NB4 (cell line): ENCODE measurements at regions not wholly inside any gene's neighbourhood (a gene's known extent, or its start where the extent isn't known, plus 50 kb on each side); places are given as distances from the start of the nearest gene placed in this dataset.

Experiments used
- DNase-seq: peaks from one replicate; pipeline ENCODE4 v3.0.0; 2010; ENCODE audit warnings: low read depth
- H3K4me3 ChIP-seq: one replicate; pipeline ENCODE4 v1.5.1; 2011; ENCODE audit warnings: mild to moderate bottlenecking, low read depth, low read length, moderate library complexity
- CTCF ChIP-seq: IDR thresholded peaks from one replicate; pipeline ENCODE4 v1.5.1; 2012; ENCODE audit warnings: low read depth, low read length
- MYC ChIP-seq: IDR thresholded peaks from 2 replicates; pipeline ENCODE4 v1.6.1; 2011; ENCODE audit warnings: low read depth, low read length
- POLR2A ChIP-seq: IDR thresholded peaks from 2 replicates; pipeline ENCODE4 v1.6.1; 2011; ENCODE audit warnings: mild to moderate bottlenecking; ENCODE audit not compliant: insufficient read length; ENCODE audit errors: extremely low read depth
- TF ChIP-seq, protein P1 (sequence below): IDR thresholded peaks from 2 replicates; pipeline ENCODE4 v1.6.1; 2011; ENCODE audit warnings: low read depth, low read length

DNA sequence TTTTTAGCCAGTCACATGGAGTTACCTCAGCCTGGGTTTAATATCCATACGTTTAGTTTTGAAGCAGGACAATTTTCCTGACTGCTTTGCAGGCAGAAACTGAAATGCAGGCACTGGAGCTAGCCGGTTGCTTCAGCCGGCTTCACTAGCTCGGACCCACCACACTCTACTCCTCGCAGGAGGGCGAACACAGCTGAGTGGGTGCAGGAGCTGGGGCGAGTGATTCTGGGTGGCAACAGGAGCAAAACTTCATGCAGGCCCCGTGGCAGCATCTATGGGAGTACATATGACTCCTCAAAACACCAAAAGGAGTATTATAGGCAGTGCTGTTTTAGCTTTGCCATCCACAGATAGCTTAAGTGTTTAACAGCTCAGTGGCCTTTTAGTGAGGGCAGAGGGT, 1211.8 kb upstream of the NUDT12 start:
- DNase-seq = no peak
- no peak overlapping the region for H3K4me3 ChIP-seq
- TF ChIP-seq CTCF = no peak
- no peak for TF ChIP-seq POLR2A
- TF ChIP-seq, protein P1, sequence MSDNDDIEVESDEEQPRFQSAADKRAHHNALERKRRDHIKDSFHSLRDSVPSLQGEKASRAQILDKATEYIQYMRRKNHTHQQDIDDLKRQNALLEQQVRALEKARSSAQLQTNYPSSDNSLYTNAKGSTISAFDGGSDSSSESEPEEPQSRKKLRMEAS = no peak
- no peak for TF ChIP-seq MYC

DNA sequence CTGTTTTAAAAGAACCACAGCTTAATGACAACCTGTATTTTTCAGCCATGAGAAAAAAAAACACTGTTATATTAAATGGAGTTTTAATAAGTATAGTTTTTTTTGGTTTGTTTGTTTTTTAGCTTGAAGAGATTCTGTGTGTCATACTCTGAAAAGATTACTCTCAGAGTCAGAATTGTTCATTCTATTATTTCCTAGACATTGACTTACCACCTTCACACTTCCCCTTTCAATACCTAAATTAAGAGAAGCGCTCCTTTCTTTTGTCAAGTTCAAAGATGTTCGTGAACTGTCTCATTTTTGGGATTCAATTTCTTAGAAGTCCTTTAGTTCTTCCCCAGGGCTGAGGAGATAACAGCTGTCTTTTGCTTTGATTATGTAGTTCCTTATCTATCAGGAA, 1201.6 kb upstream of the NUDT12 start:
- no peak overlapping the region for H3K4me3 ChIP-seq
- TF ChIP-seq, protein P1 = no peak
- TF ChIP-seq POLR2A (no peak), MYC (no peak), CTCF (no peak)
- no peak for DNase-seq

- DNase-seq = no peak
- no peak overlapping the region for H3K4me3 ChIP-seq
- no peak for TF ChIP-seq POLR2A
- TF ChIP-seq CTCF = no peak
- TF ChIP-seq, protein P1 = no peak
Observed at GRCh38 chr5:104763216-104763615, 1200.6 kb upstream of the NUDT12 start.

GRCh38 chr5:104757915-104758314, 1195.3 kb upstream of the NUDT12 start:
- no peak for DNase-seq
- H3K4me3 ChIP-seq = no peak overlapping the region
- TF ChIP-seq MYC (no peak), CTCF (no peak)

DNA sequence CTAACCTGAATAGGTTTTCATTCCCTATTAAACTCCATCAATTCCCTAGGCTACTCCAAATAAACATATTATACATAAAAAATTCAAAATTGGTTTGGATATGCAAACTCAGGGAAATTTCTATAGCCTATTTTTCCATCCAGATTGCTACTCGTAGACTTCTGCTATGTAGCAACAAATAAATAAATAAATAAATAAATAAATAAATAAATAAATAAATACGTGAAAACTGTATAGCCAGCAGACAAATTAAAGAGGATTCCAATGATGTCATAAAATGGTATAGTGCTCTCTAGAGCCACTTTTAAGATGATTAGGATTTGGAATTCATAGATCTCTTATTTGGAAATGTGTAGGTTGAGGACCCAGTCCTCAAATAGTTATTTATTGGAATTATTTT, 1193.2 kb upstream of the NUDT12 start:
- no peak for DNase-seq
- no peak overlapping the region for H3K4me3 ChIP-seq
- TF ChIP-seq CTCF = no peak
- no peak for TF ChIP-seq MYC
- TF ChIP-seq, protein P1 = no peak
- no peak for TF ChIP-seq POLR2A

DNA sequence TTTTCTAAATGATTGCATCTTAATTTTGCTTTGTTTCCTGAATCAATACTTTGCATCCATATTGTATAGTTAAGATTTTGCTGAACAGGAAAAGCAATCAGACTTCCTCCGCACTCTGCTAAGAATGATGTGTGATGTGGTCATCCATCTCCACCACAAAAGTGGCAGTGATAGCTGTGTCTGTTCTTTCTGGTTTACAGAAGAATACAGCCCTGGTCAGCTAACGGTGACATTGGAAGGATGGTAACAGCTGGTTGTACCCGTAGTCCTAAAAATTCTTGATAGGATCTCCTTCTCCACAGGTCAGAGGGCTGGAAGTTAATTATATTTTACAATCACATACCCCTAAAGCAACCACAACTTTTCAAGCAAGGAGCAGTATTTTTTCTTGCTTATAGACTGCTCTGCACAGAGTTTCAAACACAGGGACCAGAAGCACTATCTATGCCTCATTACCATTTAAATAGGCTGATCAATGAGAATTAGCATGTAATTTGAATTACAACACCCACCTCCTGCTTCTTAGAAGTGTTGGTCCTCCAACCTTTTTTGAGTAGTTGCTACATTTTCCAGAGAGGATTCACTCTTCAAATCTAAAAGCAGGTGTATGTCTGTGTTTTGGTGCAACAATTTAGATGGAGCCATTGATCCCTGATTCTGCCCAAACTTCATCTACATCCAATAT, 1191.9 kb upstream of the NUDT12 start:
- no peak for TF ChIP-seq MYC
- no peak for DNase-seq
- H3K4me3 ChIP-seq = no peak overlapping the region

DNA sequence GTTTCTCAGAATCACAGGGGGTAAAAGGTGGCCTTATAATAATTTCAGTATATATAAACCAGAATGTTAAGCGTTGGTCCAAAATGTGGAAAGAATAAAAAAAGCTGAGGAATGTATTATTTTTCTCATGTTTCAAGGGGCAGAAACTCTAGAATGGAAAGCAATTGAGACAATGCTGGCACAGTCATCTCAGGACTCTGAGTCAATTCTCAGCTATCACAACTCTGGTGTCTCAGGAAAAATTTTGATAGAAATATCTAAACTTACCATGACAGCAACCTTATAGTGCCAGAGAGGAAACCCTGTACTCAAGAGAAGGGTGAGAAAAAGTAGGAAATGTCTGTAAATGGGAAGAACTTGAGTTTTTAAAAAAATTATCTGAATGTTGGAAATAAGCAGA, 1189.4 kb upstream of the NUDT12 start:
- no peak for DNase-seq
- H3K4me3 ChIP-seq = no peak overlapping the region
- TF ChIP-seq, protein P1 = no peak
- TF ChIP-seq MYC (no peak), CTCF (no peak), POLR2A (no peak)
